GM18499 (cell line): ENCODE measurements at regions not wholly inside any gene's neighbourhood (a gene's known extent, or its start where the extent isn't known, plus 50 kb on each side); places are given as distances from the start of the nearest gene placed in this dataset.

Experiments
- ATAC-seq: cut with Tn5 transposase; IDR thresholded peaks from one replicate; pipeline ENCODE4 v1.9.1; 2021; ENCODE audit warnings: moderate number of reproducible peaks; ENCODE audit not compliant: insufficient read depth, unreplicated experiment

DNA sequence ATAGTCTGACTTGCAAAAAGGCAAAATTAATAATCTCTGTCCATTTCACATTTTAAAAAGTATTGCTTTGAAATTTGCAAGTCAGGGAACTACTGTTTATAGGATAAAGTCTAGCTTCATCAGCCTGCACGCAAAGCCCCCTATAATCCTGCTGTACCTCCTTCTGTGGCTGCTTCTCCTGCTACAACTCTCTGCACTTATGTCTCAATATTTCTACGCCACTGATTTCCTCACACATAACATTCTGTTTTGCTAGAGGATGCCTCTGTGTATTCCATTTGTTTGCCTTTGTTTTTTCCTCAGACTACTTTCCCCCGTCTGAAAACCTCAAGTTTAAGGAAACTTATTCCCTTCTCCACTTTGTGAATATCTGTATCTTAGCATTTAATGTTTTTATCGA is 389.9 kb downstream of the RFC3 start:
- ATAC-seq: no peak

GRCh38 chr13:34208336-34208735 is 390.4 kb downstream of the RFC3 start:
- ATAC-seq: no peak

DNA sequence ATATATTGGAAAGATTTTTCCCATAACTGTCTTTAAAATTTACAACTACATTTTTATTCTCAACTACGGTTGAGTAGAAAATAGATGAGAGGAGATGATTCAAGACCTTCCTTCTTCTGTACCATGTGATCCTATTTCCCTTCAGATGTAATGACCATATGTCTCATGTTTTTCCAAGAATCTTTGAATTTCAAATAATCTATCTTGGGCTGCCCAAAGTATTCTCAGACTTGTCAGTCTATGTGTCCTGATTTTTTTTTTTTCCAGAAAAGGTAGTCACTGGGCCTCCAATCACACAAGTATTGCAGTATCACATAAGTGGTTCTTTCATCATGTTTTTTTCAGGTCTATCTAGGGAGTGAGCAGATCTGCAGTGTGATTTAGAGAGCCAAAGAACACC is 392.4 kb downstream of the RFC3 start:
- ATAC-seq: no peak

DNA sequence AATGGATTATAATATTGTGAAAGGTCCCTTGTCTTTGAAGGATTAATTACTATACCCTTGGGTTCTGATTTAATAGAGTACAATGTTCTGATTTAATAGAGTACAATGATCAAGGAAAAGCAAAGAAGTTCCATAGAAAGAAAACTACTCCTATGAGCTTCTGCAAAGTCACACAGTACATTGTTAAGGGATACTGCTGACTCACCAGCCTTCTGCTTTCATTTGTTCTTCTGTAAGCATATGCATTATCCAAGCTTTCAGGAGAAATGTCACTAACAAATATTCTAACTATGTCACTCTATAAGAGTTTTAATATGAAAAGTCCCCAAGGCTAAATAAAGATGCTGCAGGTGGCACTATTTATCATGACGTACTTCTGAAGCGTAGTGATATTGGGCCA is 396.7 kb downstream of the RFC3 start:
- no peak for ATAC-seq

DNA sequence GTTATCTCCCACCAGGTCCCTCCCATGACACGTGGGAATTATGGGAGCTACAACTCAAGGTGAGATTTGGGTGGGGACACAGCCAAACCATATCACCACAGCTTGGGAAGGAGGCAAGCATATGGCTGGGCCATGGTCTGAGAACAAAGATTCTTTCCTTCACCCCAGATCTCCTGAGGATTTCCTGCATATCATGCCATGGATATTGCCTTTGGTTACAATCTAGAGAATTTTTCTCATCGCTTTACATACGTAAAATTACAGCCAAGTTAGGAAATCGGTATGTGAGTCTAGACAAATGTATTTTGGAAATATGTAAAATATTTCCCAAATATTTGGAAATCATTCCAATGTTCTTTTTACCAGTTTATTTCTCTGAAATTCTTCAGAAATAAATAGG is 398.3 kb downstream of the RFC3 start:
- ATAC-seq: no peak

- no peak for ATAC-seq
Observed at GRCh38 chr13:34217343-34218025, 399.5 kb downstream of the RFC3 start.

GRCh38 chr13:34223984-34224383 is 406.0 kb downstream of the RFC3 start:
- no peak for ATAC-seq

DNA sequence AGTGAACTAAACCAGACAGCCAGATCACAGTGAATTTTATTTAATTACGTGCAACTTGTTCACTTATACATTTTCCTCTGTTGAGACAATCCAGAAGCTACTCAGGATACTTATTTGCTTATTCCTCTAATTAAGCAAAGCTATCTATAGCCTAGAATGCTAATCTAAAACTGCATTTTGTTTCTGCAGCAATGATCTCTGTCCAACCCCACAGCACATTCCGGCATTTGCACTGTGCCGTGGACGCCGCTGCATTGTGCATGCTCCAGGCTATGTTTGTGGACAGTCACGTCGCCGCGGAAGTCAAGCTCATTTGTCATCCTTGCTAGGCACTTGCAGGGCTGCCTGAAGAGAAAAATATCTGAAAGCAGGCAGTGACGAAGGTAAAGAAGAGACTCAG is 406.9 kb downstream of the RFC3 start:
- no peak for ATAC-seq

DNA sequence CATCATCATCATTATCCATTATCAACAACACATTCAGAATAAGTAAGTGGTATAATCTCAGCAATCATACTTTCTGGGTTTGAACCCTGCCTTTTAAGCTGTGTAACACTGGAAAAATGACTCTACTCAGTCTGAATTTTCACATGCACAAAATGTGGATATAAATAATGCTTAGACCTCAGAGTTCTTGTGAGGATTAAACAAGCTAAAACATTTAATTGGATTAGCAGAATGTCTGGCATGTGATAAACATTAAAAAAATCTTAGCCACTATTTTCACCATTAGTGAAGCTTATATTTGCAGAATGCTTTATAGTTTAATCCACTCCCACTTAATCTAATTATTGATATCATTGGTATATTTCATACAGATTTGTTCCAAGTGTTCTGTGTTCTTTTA is 412.3 kb downstream of the RFC3 start:
- ATAC-seq: no peak

DNA sequence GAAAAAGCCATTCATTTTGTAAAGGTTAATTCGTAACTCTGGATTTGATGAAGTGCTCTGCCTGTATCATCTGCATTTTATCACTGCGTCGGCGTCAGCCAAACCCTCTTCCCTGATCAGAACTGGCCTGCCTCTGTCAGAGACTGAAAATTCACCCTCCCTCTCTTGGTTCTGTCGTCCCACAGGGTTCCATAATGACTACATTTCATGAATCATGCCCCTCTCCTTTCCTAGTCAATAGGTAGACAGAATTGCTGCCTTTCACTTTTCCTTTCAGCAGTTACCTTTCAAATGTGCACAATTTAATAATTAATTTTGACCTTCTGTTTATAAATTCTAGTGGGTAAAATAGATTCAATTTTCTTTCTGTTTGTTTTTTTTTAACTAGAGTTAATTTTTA is 423.4 kb downstream of the RFC3 start:
- ATAC-seq: no peak

DNA sequence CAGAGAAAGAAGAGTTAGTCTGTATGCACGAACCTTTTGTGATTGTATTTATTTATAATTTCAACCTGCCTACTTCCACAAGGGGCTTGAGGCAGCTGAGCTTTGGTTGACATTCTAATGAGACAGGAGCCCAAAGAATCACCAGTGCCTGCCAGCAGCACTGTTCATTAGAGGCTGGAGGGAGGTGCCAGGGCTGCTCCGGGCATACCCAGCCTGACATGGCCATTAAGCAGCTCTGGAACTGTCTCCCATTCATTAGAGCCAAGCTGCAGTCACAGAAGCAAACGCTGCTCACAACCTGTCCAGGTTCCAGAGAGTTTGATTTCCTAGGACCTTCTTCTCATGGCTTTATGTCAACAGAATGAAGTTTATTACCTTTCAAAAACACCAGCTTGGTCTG is 425.5 kb downstream of the RFC3 start:
- no peak for ATAC-seq

DNA sequence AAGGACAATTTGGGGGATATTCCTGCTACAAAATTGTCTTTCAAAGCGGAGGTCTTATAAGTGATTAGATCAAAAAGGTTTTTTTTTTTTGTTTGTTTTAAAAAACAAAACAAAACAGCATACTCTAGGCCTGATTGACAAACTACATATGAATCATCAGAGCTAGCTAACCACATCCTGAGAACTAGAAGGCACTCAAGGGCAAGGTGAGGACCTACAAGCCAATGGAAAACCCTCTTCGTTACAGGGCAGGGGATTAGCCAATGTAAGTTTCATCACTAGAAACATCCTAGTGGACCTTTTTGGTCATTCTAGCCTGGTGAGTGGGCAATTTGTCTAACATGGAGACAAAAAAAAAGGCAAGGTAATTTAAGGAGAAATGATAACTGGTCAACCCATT is 428.6 kb downstream of the RFC3 start:
- ATAC-seq: no peak

- no peak for ATAC-seq
Observed at GRCh38 chr13:34247596-34247995, 429.6 kb downstream of the RFC3 start.

GRCh38 chr13:34249546-34250039 is 431.6 kb downstream of the RFC3 start:
- no peak for ATAC-seq

GRCh38 chr13:34250151-34250670 is 432.3 kb downstream of the RFC3 start:
- no peak for ATAC-seq

- ATAC-seq: no peak
Observed at GRCh38 chr13:34254366-34254765, 436.4 kb downstream of the RFC3 start.

- no peak for ATAC-seq
Observed at GRCh38 chr13:34255711-34256110, 437.8 kb downstream of the RFC3 start.

DNA sequence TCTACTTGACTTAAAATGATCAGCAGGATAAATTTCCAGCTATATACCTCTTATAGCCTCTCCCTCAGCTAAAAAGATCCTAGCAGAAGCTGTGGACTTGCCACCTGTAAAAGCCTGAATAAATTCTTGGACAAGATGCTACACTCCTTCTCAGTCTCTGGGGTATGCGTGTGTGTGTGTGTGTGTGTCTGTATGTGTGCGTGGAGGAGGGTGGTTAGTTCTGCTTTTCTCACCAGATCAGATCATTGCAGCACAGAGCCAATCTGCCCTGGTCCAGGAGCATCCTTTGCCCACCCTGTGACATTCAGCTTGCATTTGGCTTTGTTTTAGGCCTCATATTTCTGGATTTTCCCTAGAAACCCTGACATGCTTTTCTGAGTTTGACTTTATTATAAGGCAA is 438.3 kb downstream of the RFC3 start:
- ATAC-seq: no peak

- no peak for ATAC-seq
Observed at GRCh38 chr13:34257966-34258365, 440.0 kb downstream of the RFC3 start.

- no peak for ATAC-seq
Observed at GRCh38 chr13:34258646-34259386, 440.9 kb downstream of the RFC3 start.

- ATAC-seq: no peak
Observed at GRCh38 chr13:34263681-34264080, 445.7 kb downstream of the RFC3 start.
